ENCODE measurements at regions not wholly inside any gene's neighbourhood (a gene's known extent, or its start where the extent isn't known, plus 50 kb on each side); places are given as distances from the start of the nearest gene placed in this dataset.

- no peaks in the 10 kb centered on the region for H3K4me1 ChIP-seq
- no peak overlapping the region for H3K27ac ChIP-seq
- no peak for TF ChIP-seq POLR2A (IDR thresholded peaks at IDR 0.05)
- TF ChIP-seq, protein P1, sequence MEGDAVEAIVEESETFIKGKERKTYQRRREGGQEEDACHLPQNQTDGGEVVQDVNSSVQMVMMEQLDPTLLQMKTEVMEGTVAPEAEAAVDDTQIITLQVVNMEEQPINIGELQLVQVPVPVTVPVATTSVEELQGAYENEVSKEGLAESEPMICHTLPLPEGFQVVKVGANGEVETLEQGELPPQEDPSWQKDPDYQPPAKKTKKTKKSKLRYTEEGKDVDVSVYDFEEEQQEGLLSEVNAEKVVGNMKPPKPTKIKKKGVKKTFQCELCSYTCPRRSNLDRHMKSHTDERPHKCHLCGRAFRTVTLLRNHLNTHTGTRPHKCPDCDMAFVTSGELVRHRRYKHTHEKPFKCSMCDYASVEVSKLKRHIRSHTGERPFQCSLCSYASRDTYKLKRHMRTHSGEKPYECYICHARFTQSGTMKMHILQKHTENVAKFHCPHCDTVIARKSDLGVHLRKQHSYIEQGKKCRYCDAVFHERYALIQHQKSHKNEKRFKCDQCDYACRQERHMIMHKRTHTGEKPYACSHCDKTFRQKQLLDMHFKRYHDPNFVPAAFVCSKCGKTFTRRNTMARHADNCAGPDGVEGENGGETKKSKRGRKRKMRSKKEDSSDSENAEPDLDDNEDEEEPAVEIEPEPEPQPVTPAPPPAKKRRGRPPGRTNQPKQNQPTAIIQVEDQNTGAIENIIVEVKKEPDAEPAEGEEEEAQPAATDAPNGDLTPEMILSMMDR (IDR thresholded peaks at IDR 0.05), result no peak
- no peaks in the 10 kb centered on the region for H3K36me3 ChIP-seq
- DNase-seq, result no peak
- H3K4me3 ChIP-seq, result no peak overlapping the region
- H3K27me3 ChIP-seq, result no peaks in the 10 kb centered on the region
- H3K9me3 ChIP-seq, result no peaks in the 10 kb centered on the region
Observed at GRCh38 chr21:35398346-35398982, 349.4 kb upstream of the RUNX1 start.

GRCh38 chr21:35397781-35398180, 348.7 kb upstream of the RUNX1 start:
- no peaks in the 10 kb centered on the region for H3K9me3 ChIP-seq
- no peaks in the 10 kb centered on the region for H3K4me1 ChIP-seq
- H3K36me3 ChIP-seq, result no peaks in the 10 kb centered on the region
- H3K4me3 ChIP-seq, result no peak overlapping the region
- no peak for DNase-seq
- no peaks in the 10 kb centered on the region for H3K27me3 ChIP-seq
- no peak overlapping the region for H3K27ac ChIP-seq
- no peak for TF ChIP-seq POLR2A (IDR thresholded peaks at IDR 0.05)
- TF ChIP-seq, protein P1 (IDR thresholded peaks at IDR 0.05), result no peak

DNA sequence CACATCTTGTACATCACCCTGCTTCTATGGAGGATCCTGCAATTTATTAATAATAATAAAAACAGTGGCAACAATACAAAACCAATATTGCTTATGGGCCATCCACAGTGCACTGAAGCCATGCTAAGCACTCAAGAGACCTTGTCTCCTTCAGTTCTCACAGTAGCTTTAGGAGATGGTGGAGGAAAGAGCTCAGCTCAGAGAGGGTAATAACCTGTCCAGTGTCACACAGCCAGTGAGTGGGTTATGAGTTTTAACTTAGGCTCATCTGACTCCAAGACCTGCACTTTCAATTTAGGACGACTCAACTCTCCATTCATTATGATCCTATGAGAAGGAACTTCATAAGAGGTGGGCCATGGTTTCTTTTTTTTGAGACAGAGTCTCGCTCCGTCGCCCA, 347.6 kb upstream of the RUNX1 start:
- Histone ChIP-seq H3K27ac (no peak overlapping the region), H3K4me1 (no peaks in the 10 kb centered on the region), H3K36me3 (no peaks in the 10 kb centered on the region), H3K4me3 (no peak overlapping the region), H3K9me3 (no peaks in the 10 kb centered on the region), H3K27me3 (no peaks in the 10 kb centered on the region)
- no peak for DNase-seq
- TF ChIP-seq, protein P1 (IDR thresholded peaks at IDR 0.05), result no peak
- TF ChIP-seq POLR2A (IDR thresholded peaks at IDR 0.05), result no peak

- Histone ChIP-seq H3K9me3 (no peaks in the 10 kb centered on the region), H3K27ac (no peak overlapping the region), H3K4me3 (no peak overlapping the region), H3K27me3 (no peaks in the 10 kb centered on the region), H3K4me1 (no peaks in the 10 kb centered on the region), H3K36me3 (no peaks in the 10 kb centered on the region)
- DNase-seq, result no peak
- no peak for TF ChIP-seq POLR2A (IDR thresholded peaks at IDR 0.05)
- TF ChIP-seq, protein P1 (IDR thresholded peaks at IDR 0.05), result no peak
Observed at GRCh38 chr21:35395728-35396127, 346.6 kb upstream of the RUNX1 start.

GRCh38 chr21:35394634-35395369, 345.7 kb upstream of the RUNX1 start:
- H3K27ac ChIP-seq, result no peak overlapping the region
- no peak overlapping the region for H3K4me3 ChIP-seq
- no peaks in the 10 kb centered on the region for H3K9me3 ChIP-seq
- H3K4me1 ChIP-seq, result no peaks in the 10 kb centered on the region
- H3K27me3 ChIP-seq, result no peaks in the 10 kb centered on the region
- DNase-seq, result no peak
- no peak for TF ChIP-seq POLR2A (IDR thresholded peaks at IDR 0.05)
- TF ChIP-seq, protein P1 (IDR thresholded peaks at IDR 0.05), result no peak
- H3K36me3 ChIP-seq, result no peaks in the 10 kb centered on the region
